ENCODE measurements at regions not wholly inside any gene's neighbourhood (a gene's known extent, or its start where the extent isn't known, plus 50 kb on each side); places are given as distances from the start of the nearest gene placed in this dataset.

GRCh38 chr14:83421711-83422110 lies 1888.1 kb upstream of the SEL1L start (continued):
- no peak for TF ChIP-seq ZNF462 (CRISPR knock-in tag; IDR thresholded peaks at IDR 0.05)

GRCh38 chr14:83425138-83425537 lies 1891.5 kb upstream of the SEL1L start:
- ATAC-seq (no peak), DNase-seq (ENCODE audit: low spot score) (no peak)
- Histone ChIP-seq H3K9me2 (ENCODE audit: insufficient read depth) (no peaks in the 10 kb centered on the region), H3K36me3 (ENCODE audit: insufficient read depth) (no peaks in the 10 kb centered on the region), H3F3A (replicated peaks; ENCODE audit: low read depth) (no peaks in the 10 kb centered on the region), H3K27me3 (ENCODE audit: insufficient read depth) (no peaks in the 10 kb centered on the region), H3K4me1 (ENCODE audit: insufficient read depth) (peaks cover 4% of the 10 kb centered on the region), H3K4me2 (no peak overlapping the region), H3K27ac (ENCODE audit: low read depth) (no peak overlapping the region), H3K79me2 (replicated peaks; ENCODE audit: insufficient read depth) (no peaks in the 10 kb centered on the region), H3K4me3 (no peak overlapping the region), H2AFZ (no peak overlapping the region), H4K20me1 (replicated peaks; ENCODE audit: insufficient read depth) (no peaks in the 10 kb centered on the region)
- H3K27ac Mint-ChIP-seq: no peak overlapping the region
- H3K36me3 Mint-ChIP-seq (ENCODE audit: low read depth): no peaks in the 10 kb centered on the region
- no peaks in the 10 kb centered on the region for H3K9me3 Mint-ChIP-seq
- H3K4me1 Mint-ChIP-seq: peaks cover 4% of the 10 kb centered on the region; the same call in 1 of the 3 replicates
- H3K4me3 Mint-ChIP-seq: no peak overlapping the region
- TF ChIP-seq EZH2 (IDR thresholded peaks at IDR 0.05; ENCODE audit: low read depth, unreplicated experiment) (no peak), REST (IDR thresholded peaks at IDR 0.05; ENCODE audit: unreplicated experiment) (no peak), EZH2phosphoT487 (IDR thresholded peaks at IDR 0.05; ENCODE audit: unreplicated experiment) (no peak), CTCF (conservative IDR thresholded peaks at IDR 0.05; ENCODE audit: low read depth in 2 of 2) (no peak)
- no peaks in the 10 kb centered on the region for H3K27me3 Mint-ChIP-seq (ENCODE audit: insufficient read depth, low read depth, poor library complexity)

All from GM23338 (cell line).